Breast epithelium (tissue), 4 donors: ENCODE measurements at regions not wholly inside any gene's neighbourhood (a gene's known extent, or its start where the extent isn't known, plus 50 kb on each side); places are given as distances from the start of the nearest gene placed in this dataset.

Experiments
- DNase-seq, 2 donors: peaks; one replicate each; pipeline ENCODE4 v3.0.0-alpha.2; 2019; ENCODE audit warnings: low spot score in 2 of 2
- H3K27ac ChIP-seq, 2 donors: fragments of 200-600 bp; sonication (generic) in 1 of 2; one replicate each; pipeline ENCODE4 v1.5.1; 2016 to 2019; ENCODE audit warnings: mild to moderate bottlenecking in 1 of 2
- H3K27me3 ChIP-seq, 2 donors: fragments of 200-600 bp; sonication (generic) in 1 of 2; one replicate each; pipeline versions ENCODE4 v1.5.1 to v1.6.0; 2017 to 2019; ENCODE audit warnings: control low read depth in 1 of 2, mild to moderate bottlenecking in 1 of 2
- H3K36me3 ChIP-seq: fragments of 200-600 bp; one replicate; pipeline ENCODE4 v1.5.1; 2019
- H3K4me1 ChIP-seq, 2 donors: fragments of 200-600 bp; sonication (generic); one replicate each; pipeline ENCODE4 v1.5.1; 2016 to 2019; ENCODE audit warnings: control low read depth in 1 of 2
- H3K4me3 ChIP-seq, 3 donors: fragments of 200-600 bp; sonication (generic); 1 replicate in 2 of 3; 2 replicates in 1 of 3; pipeline ENCODE4 v1.5.1; 2016 to 2019; ENCODE audit warnings: mild to moderate bottlenecking in 3 of 3, moderate library complexity in 2 of 3
- H3K9me3 ChIP-seq, 2 donors: fragments of 200-600 bp; sonication (generic) in 1 of 2; one replicate each; pipeline ENCODE4 v1.5.1; 2016 to 2019; ENCODE audit warnings: control low read depth in 1 of 2
- POLR2A ChIP-seq: fragments of 450-650 bp; IDR thresholded peaks from one replicate; pipeline ENCODE4 v1.6.1; 2016; ENCODE audit warnings: antibody characterized with exemption, mild to moderate bottlenecking, moderate library complexity
- POLR2AphosphoS5 ChIP-seq, 3 donors: sonication (generic); formaldehyde crosslinking; IDR thresholded peaks; one replicate each; pipeline ENCODE4 v1.6.1; 2017; ENCODE audit warnings: antibody characterized with exemption in 3 of 3
- intact Hi-C: fragments of 100-400 bp; cut with DNase I; formaldehyde crosslinking; loops from one replicate; pipeline ENCODE4 v1.15.1; 2023; ENCODE audit warnings: low total_unique reads
- TF ChIP-seq, protein P1 (sequence below), 3 donors: fragments of 450-650 bp; IDR thresholded peaks; one replicate each; pipeline ENCODE4 v1.5.1; 2016 to 2017; ENCODE audit warnings: antibody characterized with exemption in 3 of 3, mild to moderate bottlenecking in 3 of 3, moderate library complexity in 3 of 3

DNA sequence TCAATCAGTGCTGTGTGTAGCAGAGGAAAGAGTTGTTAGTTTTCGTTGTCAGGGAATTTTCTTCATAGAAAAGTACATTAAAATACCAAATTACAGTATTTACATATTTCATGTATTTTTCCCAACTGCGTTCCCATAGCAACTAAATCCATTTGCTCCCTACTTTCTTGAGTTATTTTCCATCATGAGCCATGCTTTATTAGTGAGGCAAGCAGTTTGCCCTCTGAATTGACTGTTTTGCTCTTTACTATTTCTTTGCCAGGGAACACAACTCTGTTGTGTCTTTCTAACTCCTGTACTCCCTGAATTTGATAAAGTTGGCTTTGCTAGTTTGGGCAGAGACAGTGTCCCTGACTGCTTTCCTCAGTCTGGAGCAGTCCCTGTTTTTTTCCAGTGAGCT lies 276.2 kb upstream of the SLC30A5 start:
- H3K4me1 ChIP-seq: peaks cover 0 to 5% of the 10 kb centered on the region in 2 donors
- H3K9me3 ChIP-seq: no peaks in the 10 kb centered on the region
- TF ChIP-seq POLR2A: no peak
- TF ChIP-seq POLR2AphosphoS5 (IDR thresholded peaks at IDR 0.05): no peak
- TF ChIP-seq, protein P1, sequence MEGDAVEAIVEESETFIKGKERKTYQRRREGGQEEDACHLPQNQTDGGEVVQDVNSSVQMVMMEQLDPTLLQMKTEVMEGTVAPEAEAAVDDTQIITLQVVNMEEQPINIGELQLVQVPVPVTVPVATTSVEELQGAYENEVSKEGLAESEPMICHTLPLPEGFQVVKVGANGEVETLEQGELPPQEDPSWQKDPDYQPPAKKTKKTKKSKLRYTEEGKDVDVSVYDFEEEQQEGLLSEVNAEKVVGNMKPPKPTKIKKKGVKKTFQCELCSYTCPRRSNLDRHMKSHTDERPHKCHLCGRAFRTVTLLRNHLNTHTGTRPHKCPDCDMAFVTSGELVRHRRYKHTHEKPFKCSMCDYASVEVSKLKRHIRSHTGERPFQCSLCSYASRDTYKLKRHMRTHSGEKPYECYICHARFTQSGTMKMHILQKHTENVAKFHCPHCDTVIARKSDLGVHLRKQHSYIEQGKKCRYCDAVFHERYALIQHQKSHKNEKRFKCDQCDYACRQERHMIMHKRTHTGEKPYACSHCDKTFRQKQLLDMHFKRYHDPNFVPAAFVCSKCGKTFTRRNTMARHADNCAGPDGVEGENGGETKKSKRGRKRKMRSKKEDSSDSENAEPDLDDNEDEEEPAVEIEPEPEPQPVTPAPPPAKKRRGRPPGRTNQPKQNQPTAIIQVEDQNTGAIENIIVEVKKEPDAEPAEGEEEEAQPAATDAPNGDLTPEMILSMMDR (IDR thresholded peaks at IDR 0.05): no peak
- no peaks in the 10 kb centered on the region for H3K36me3 ChIP-seq
- no peaks in the 10 kb centered on the region for H3K27me3 ChIP-seq
- H3K27ac ChIP-seq: no peak overlapping the region
- intact Hi-C loops: no loop called here
- no peak for DNase-seq
- no peak overlapping the region for H3K4me3 ChIP-seq

DNA sequence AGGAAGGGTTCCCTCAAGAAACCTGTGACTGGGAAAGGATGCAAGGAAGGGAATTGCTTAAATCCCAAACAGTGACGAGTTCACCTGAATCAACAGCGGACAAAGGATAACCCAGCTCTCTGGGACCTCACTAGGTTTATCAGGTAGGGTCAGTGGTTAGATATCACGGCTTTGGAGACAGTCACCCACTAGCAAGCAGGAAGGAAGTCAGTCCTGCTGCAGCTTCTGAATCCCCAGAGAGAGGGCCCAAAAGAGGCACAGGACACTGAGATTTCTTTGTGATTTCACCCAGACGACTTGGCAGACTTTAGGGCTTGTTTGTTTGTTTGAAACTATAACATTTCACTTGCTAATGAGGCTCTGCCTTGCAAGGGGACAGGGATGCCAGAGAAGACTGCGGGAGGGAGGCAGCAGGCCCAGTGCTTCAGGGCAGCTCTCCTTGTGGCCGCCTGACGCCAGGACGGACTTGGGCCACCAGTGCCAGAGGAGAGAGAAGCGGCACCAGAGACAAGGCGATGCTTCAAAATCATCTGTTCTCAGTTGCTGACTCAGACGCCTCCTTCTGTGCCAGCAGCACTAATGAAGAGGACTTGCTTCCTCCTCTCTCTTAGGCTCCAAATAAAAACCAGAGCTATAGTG lies 275.6 kb upstream of the SLC30A5 start:
- TF ChIP-seq POLR2A (no peak), POLR2AphosphoS5 (IDR thresholded peaks at IDR 0.05) (no peak)
- TF ChIP-seq, protein P1 (IDR thresholded peaks at IDR 0.05): no peak
- DNase-seq: peak in 1 of 2 donors; percentile 24
- no peak overlapping the region for H3K4me3 ChIP-seq
- H3K27me3 ChIP-seq: no peaks in the 10 kb centered on the region
- H3K27ac ChIP-seq: peak overlapping the region in 1 of 2 donors; percentile 43
- no peaks in the 10 kb centered on the region for H3K9me3 ChIP-seq
- no peaks in the 10 kb centered on the region for H3K36me3 ChIP-seq
- H3K4me1 ChIP-seq: peaks cover 0 to 5% of the 10 kb centered on the region in 2 donors
- intact Hi-C loops: no loop called here

DNA sequence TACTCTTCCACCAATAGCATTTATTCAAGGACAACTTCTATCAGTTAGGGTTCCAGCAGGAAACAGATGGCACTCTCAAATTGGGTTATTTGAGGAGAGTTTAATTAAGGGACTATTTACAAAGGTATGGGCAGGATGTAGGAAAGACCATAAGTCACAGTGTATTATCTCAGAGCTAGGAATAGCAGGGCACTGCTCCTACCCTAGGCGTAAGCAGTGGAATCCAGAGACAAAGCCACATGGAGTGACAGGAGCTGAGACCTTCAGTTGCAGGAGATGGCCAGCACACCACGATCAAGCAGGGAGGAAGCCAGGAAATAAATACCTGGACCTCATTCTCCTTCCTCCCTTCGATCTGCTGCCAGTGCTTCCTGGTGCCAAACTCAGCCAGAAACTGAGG lies 274.9 kb upstream of the SLC30A5 start:
- intact Hi-C loops: no loop called here
- Histone ChIP-seq H3K27me3 (no peaks in the 10 kb centered on the region), H3K4me3 (no peak overlapping the region), H3K27ac (no peak overlapping the region), H3K9me3 (no peaks in the 10 kb centered on the region), H3K36me3 (no peaks in the 10 kb centered on the region), H3K4me1 (peaks cover 0 to 5% of the 10 kb centered on the region in 2 donors)
- DNase-seq: no peak
- TF ChIP-seq POLR2AphosphoS5 (IDR thresholded peaks at IDR 0.05): no peak
- TF ChIP-seq POLR2A: no peak
- TF ChIP-seq, protein P1 (IDR thresholded peaks at IDR 0.05): no peak

DNA sequence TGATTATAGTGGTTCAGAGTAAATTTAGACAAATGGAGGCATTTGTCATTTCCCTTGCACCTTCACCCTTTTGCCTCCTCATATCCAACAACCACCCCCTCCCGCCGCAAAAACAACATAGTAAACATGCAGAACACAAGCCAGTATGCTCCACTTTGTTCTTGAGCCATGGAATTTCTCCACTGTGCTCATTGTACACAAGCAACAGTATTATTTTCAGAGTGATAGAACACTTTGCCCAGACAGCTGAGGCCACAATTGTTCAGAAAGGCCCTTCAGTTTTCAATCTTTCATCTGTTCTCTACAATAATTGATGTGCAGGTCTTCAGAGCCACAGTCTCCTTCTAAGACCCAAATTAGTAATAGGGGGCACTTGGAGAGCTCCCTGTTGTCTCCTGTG lies 272.8 kb upstream of the SLC30A5 start:
- DNase-seq: no peak
- no peaks in the 10 kb centered on the region for H3K9me3 ChIP-seq
- H3K4me3 ChIP-seq: no peak overlapping the region
- no peaks in the 10 kb centered on the region for H3K27me3 ChIP-seq
- H3K27ac ChIP-seq: no peak overlapping the region
- intact Hi-C loops: no loop called here
- TF ChIP-seq, protein P1 (IDR thresholded peaks at IDR 0.05): no peak
- TF ChIP-seq POLR2AphosphoS5 (IDR thresholded peaks at IDR 0.05) (no peak), POLR2A (no peak)
- no peaks in the 10 kb centered on the region for H3K36me3 ChIP-seq
- peaks cover 0 to 5% of the 10 kb centered on the region in 2 donors for H3K4me1 ChIP-seq

DNA sequence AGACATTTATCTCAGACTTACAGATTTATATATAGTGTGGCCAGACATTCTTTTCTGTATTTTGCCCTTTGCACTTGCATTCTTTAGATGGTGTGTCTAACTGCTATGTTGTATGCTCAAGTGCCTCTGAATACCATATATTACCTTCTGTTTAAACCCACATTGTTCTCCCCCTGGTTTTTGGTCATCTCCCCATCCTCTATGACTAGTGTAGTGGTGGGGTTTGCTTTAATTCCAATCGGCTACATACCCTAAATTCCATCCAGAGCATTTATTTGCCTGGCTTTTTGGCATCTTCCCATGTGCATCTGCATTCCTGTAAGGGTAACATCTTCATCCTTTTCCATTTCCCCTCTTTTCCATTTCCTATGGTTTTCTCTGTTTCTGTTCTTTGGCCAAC lies 271.0 kb upstream of the SLC30A5 start:
- no peak for TF ChIP-seq POLR2A
- intact Hi-C loops: no loop called here
- no peak for DNase-seq

More for the DNA sequence above, 271.0 kb upstream of the SLC30A5 start:
- H3K4me3 ChIP-seq: no peak overlapping the region
- peaks cover 0 to 5% of the 10 kb centered on the region in 2 donors for H3K4me1 ChIP-seq
- no peaks in the 10 kb centered on the region for H3K36me3 ChIP-seq
- H3K27ac ChIP-seq: peak overlapping the region; percentile 10 to 34
- no peaks in the 10 kb centered on the region for H3K27me3 ChIP-seq
- no peaks in the 10 kb centered on the region for H3K9me3 ChIP-seq
